Bronchial epithelial cell (primary cell): ENCODE measurements at regions not wholly inside any gene's neighbourhood (a gene's known extent, or its start where the extent isn't known, plus 50 kb on each side); places are given as distances from the start of the nearest gene placed in this dataset.

Source experiments
- DNase-seq: peaks from one replicate; pipeline ENCODE4 v3.0.0-alpha.2; 2010; ENCODE audit warnings: low read depth
- FAIRE-seq: peaks from 2 replicates; lab custom pipeline; 2011; peaks lifted over from hg19 to GRCh38; lab: Jason Lieb, UNC
- H3K27me3 ChIP-seq: 2 replicates; pipeline ENCODE4 v1.5.1; 2011; ENCODE audit warnings: low read length; ENCODE audit not compliant: control insufficient read depth, insufficient read depth
- H3K36me3 ChIP-seq: 2 replicates; pipeline ENCODE4 v1.5.1; 2011; ENCODE audit warnings: low read length; ENCODE audit not compliant: control insufficient read depth, insufficient read depth
- H3K4me3 ChIP-seq: 2 replicates; pipeline ENCODE4 v1.5.1; 2011; ENCODE audit warnings: mild to moderate bottlenecking, low read depth, low read length, control low read depth
- CTCF ChIP-seq: IDR thresholded peaks from 2 replicates; pipeline ENCODE4 v1.5.1; 2011; ENCODE audit warnings: mild to moderate bottlenecking, moderate library complexity, low read length, control low read depth, inconsistent platforms; ENCODE audit not compliant: insufficient read depth, severe bottlenecking

GRCh38 chr7:35581605-35582210, 113.2 kb downstream of the HERPUD2 start:
- TF ChIP-seq CTCF, result no peak
- DNase-seq, result no peak
- no peak overlapping the region for H3K4me3 ChIP-seq
- FAIRE-seq, result no peak
- no peaks in the 10 kb centered on the region for H3K36me3 ChIP-seq
- no peaks in the 10 kb centered on the region for H3K27me3 ChIP-seq

GRCh38 chr7:35576031-35576573, 118.8 kb downstream of the HERPUD2 start:
- H3K36me3 ChIP-seq, result no peaks in the 10 kb centered on the region
- FAIRE-seq, result no peak
- TF ChIP-seq CTCF, result no peak

GRCh38 chr7:35571611-35572240, 123.2 kb downstream of the HERPUD2 start:
- Histone ChIP-seq H3K36me3 (no peaks in the 10 kb centered on the region), H3K4me3 (no peak overlapping the region), H3K27me3 (no peaks in the 10 kb centered on the region)
- no peak for FAIRE-seq
- no peak for TF ChIP-seq CTCF
- no peak for DNase-seq

More at GRCh38 chr7:35576031-35576573, 118.8 kb downstream of the HERPUD2 start:
- no peak for DNase-seq
- H3K4me3 ChIP-seq, result no peak overlapping the region
- H3K27me3 ChIP-seq, result no peaks in the 10 kb centered on the region

- H3K4me3 ChIP-seq, result no peak overlapping the region
- DNase-seq, result peak; percentile 33
- no peaks in the 10 kb centered on the region for H3K36me3 ChIP-seq
- H3K27me3 ChIP-seq, result no peaks in the 10 kb centered on the region
- TF ChIP-seq CTCF, result no peak
- no peak for FAIRE-seq
These were observed 124.0 kb downstream of the HERPUD2 start for GRCh38 chr7:35570937-35571336.

GRCh38 chr7:35565927-35566326, 129.0 kb downstream of the HERPUD2 start:
- FAIRE-seq (peak; percentile 32), DNase-seq (peak; percentile 4)
- Histone ChIP-seq H3K4me3 (no peak overlapping the region), H3K27me3 (no peaks in the 10 kb centered on the region), H3K36me3 (no peaks in the 10 kb centered on the region)
- TF ChIP-seq CTCF, result no peak
